Vagina (tissue), 2 donors: ENCODE measurements at regions not wholly inside any gene's neighbourhood (a gene's known extent, or its start where the extent isn't known, plus 50 kb on each side); places are given as distances from the start of the nearest gene placed in this dataset.
"Not testable (repeated sequence)": the region's sequence is repeated elsewhere in the genome, so short reads cannot be mapped to it uniquely, and the experiment has no call there.

Experiments used
- DNase-seq, 2 donors: peaks; one replicate each; pipeline ENCODE4 v3.0.0-alpha.2; 2017; ENCODE audit errors: extremely low spot score in 2 of 2
- H3K27ac ChIP-seq: fragments of 200-600 bp; sonication (generic); one replicate; pipeline ENCODE4 v1.5.1; 2019
- H3K27me3 ChIP-seq: fragments of 200-600 bp; sonication (generic); one replicate; pipeline ENCODE4 v1.5.1; 2019
- H3K36me3 ChIP-seq, 2 donors: fragments of 200-600 bp; sonication (generic); one replicate each; pipeline ENCODE4 v1.5.1; 2017 to 2019
- H3K4me1 ChIP-seq: fragments of 200-600 bp; sonication (generic); one replicate; pipeline ENCODE4 v1.5.1; 2019
- H3K4me3 ChIP-seq, 2 donors: fragments of 200-600 bp; sonication (generic); 1 replicate in 1 of 2; 2 replicates in 1 of 2; pipeline ENCODE4 v1.5.1; 2016 to 2019
- H3K9me3 ChIP-seq: fragments of 200-600 bp; sonication (generic); one replicate; pipeline ENCODE4 v1.5.1; 2019
- intact Hi-C: fragments of 100-400 bp; cut with DNase I; formaldehyde crosslinking; loops from one replicate; pipeline ENCODE4 v1.15.1; 2023

- H3K4me3 ChIP-seq, H3K36me3 ChIP-seq, H3K27ac ChIP-seq, H3K4me1 ChIP-seq, DNase-seq, intact Hi-C loops, H3K27me3 ChIP-seq, H3K9me3 ChIP-seq: not testable (repeated sequence)
Measured at GRCh38 chr16:33913601-33914000, 454.2 kb downstream of the TP53TG3F start.

- H3K9me3 ChIP-seq, H3K4me1 ChIP-seq, H3K27ac ChIP-seq, H3K36me3 ChIP-seq, DNase-seq, H3K4me3 ChIP-seq, intact Hi-C loops, H3K27me3 ChIP-seq: not testable (repeated sequence)
Measured at GRCh38 chr16:33920761-33921545, 461.5 kb downstream of the TP53TG3F start.

- intact Hi-C loops, H3K9me3 ChIP-seq, H3K4me1 ChIP-seq, H3K36me3 ChIP-seq, DNase-seq, H3K4me3 ChIP-seq, H3K27ac ChIP-seq, H3K27me3 ChIP-seq: not testable (repeated sequence)
Measured at GRCh38 chr16:33922914-33923313, 463.5 kb downstream of the TP53TG3F start.

GRCh38 chr16:33928026-33928425 lies 468.6 kb downstream of the TP53TG3F start:
- intact Hi-C loops, H3K9me3 ChIP-seq, H3K27me3 ChIP-seq, H3K36me3 ChIP-seq, H3K27ac ChIP-seq, H3K4me3 ChIP-seq, DNase-seq, H3K4me1 ChIP-seq: not testable (repeated sequence)

GRCh38 chr16:33932191-33932590 lies 472.8 kb downstream of the TP53TG3F start:
- H3K36me3 ChIP-seq, DNase-seq, H3K27ac ChIP-seq, H3K4me1 ChIP-seq, H3K9me3 ChIP-seq, intact Hi-C loops, H3K27me3 ChIP-seq, H3K4me3 ChIP-seq: not testable (repeated sequence)

DNA sequence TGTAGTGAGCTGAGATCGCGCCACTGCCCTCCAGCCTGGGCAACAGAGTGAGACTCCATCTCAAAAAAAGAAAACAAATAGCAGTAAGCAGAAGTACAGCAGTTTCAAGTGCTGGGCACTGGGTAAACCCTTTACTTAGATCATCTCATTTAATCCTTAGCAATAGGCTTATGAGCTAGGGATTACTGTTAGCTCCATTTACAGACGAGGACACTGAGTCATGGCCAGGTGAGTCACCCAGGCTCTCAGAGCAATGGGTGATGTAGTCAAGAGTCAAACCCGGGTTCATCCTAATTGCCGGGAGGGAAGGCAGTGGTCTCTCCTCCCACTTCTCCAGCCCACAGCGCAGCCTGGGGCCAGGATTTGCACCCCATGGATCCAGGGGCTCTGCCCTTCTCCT lies 473.6 kb downstream of the TP53TG3F start:
- H3K4me1 ChIP-seq, H3K9me3 ChIP-seq, H3K27me3 ChIP-seq, H3K36me3 ChIP-seq, DNase-seq, H3K4me3 ChIP-seq, H3K27ac ChIP-seq, intact Hi-C loops: not testable (repeated sequence)

DNA sequence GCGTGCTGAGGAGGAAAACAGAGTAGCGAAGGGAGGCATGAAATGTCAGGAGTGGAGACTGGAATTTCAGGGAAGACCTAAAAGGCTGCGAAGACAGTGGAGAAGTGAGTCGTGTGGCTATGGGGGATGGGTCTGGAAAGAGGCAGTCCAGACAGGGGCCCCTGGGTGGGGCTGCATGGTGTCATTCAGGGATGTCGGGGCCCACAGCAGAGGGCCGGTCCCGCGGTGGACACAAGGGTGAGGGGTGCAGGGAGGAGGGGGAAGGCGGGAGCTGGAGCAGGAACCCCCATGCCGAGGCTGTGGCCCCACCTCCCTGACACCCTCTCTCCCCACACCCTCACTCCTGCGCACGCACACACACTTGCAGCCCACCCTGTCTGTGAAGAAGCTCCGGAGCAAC lies 476.4 kb downstream of the TP53TG3F start:
- H3K9me3 ChIP-seq, H3K36me3 ChIP-seq, DNase-seq, H3K27me3 ChIP-seq, H3K4me3 ChIP-seq, H3K27ac ChIP-seq, intact Hi-C loops, H3K4me1 ChIP-seq: not testable (repeated sequence)

DNA sequence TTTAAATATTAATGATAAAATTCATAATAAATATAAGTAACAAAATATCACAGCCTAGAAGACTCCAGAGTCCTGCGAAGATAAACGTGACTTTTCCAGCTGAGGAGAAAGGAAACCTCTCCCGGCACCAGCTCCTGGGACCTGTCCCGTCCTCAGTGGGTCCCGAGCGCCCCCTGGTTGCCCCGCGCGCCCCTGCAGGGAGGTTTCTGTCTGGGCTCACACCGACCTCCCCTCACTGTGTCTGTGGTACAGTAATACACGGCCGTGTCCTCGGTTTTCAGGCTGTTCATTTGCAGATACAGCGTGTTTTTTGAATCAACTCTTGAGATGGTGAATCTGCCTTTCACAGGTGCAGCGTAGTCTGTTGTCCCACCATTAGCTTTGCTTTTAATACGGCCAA lies 478.7 kb downstream of the TP53TG3F start:
- intact Hi-C loops, H3K4me1 ChIP-seq, H3K4me3 ChIP-seq, H3K36me3 ChIP-seq, H3K9me3 ChIP-seq, H3K27ac ChIP-seq, DNase-seq, H3K27me3 ChIP-seq: not testable (repeated sequence)

DNA sequence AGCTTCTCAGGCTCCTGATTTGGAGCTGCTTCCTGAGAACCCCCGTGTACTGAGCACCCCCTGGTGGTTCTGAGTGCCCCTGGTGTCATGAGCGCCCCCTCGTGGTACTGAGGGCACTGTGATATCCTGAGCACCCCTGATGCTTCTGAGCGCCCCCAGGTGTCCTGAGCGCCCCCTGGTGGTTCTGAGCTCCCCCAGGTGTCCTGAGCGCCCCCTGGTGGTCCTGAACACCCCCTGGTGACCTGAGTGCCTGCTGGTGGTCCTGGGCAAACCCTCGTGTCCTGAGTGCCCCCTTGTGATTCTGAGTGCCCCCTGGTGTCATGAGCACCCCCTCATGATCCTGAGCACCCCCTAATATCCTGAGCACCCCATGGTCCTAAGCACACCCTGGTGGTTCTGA lies 502.1 kb downstream of the TP53TG3F start:
- H3K27ac ChIP-seq, H3K4me1 ChIP-seq, H3K36me3 ChIP-seq, intact Hi-C loops, H3K27me3 ChIP-seq, H3K4me3 ChIP-seq, H3K9me3 ChIP-seq, DNase-seq: not testable (repeated sequence)

DNA sequence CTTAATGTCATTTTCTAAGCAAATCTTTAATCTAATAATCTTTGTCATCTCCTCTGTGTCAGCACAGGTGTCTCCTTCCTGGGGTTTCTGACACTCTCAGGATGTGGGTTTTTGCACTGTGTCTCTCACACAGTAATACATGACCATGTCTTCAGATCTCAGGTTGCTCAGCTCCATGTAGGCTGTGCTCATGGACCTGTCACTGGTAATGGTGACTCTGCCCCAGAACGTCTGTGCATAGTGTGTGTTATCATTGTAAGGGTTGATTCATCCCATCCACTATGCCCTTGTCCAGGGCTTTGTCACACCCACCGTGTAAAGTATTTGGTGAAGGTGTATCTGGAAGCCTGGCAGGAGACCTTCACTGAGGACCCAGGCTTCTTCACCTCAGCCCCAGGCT lies 506.1 kb downstream of the TP53TG3F start:
- DNase-seq, H3K36me3 ChIP-seq, H3K9me3 ChIP-seq, H3K27ac ChIP-seq, H3K4me1 ChIP-seq, intact Hi-C loops, H3K27me3 ChIP-seq, H3K4me3 ChIP-seq: not testable (repeated sequence)

DNA sequence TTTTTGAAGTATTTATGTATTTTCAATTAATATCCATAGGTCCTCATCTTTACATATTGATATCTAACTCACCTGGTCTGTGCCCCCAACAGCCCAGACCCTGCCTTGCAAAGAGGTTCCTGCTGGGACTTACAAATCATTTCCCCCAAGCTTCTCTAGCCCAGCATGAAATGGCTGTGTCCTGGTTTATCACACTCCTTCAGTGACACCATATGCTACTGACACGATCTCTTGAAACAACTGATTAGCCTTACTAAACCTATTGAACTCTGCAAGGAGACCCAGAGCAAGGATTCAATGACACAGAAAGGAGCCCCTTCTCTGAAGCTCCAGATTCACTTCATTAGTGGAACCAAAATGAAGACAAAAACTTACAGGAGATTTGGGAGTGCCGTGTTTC lies 507.4 kb downstream of the TP53TG3F start:
- H3K27me3 ChIP-seq, H3K27ac ChIP-seq, intact Hi-C loops, H3K4me3 ChIP-seq, H3K4me1 ChIP-seq, DNase-seq, H3K9me3 ChIP-seq, H3K36me3 ChIP-seq: not testable (repeated sequence)

- H3K4me1 ChIP-seq, intact Hi-C loops, H3K36me3 ChIP-seq, H3K27ac ChIP-seq, H3K4me3 ChIP-seq, H3K27me3 ChIP-seq, H3K9me3 ChIP-seq, DNase-seq: not testable (repeated sequence)
Measured at GRCh38 chr16:33974557-33974956, 515.1 kb downstream of the TP53TG3F start.

DNA sequence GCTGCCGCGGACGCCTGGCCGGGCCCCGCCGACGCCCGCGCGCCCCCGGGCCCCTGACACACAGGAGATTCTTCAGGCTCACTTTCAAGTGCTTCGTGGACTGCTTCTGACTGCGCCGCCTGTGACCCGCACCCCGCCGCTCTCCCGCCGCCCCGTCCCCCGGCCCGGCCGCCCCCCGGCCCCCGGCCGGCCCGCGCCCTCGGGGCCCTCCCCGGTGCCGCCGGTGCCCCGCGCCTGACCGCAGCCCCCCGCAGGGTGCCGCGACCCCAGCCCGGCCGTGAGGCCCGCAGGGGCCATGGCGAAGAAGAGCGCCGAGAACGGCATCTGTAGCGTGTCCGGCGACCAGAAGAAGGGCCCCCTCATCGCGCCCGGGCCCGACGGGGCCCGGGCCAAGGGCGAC lies 516.3 kb downstream of the TP53TG3F start:
- H3K4me3 ChIP-seq, H3K36me3 ChIP-seq, H3K9me3 ChIP-seq, DNase-seq, H3K27ac ChIP-seq, H3K4me1 ChIP-seq, intact Hi-C loops, H3K27me3 ChIP-seq: not testable (repeated sequence)

GRCh38 chr16:33976521-33976920 lies 517.1 kb downstream of the TP53TG3F start:
- H3K36me3 ChIP-seq, H3K4me3 ChIP-seq, H3K27ac ChIP-seq, H3K9me3 ChIP-seq, H3K27me3 ChIP-seq, H3K4me1 ChIP-seq, intact Hi-C loops, DNase-seq: not testable (repeated sequence)
